ENCODE measurements at regions not wholly inside any gene's neighbourhood (a gene's known extent, or its start where the extent isn't known, plus 50 kb on each side); places are given as distances from the start of the nearest gene placed in this dataset.

DNA sequence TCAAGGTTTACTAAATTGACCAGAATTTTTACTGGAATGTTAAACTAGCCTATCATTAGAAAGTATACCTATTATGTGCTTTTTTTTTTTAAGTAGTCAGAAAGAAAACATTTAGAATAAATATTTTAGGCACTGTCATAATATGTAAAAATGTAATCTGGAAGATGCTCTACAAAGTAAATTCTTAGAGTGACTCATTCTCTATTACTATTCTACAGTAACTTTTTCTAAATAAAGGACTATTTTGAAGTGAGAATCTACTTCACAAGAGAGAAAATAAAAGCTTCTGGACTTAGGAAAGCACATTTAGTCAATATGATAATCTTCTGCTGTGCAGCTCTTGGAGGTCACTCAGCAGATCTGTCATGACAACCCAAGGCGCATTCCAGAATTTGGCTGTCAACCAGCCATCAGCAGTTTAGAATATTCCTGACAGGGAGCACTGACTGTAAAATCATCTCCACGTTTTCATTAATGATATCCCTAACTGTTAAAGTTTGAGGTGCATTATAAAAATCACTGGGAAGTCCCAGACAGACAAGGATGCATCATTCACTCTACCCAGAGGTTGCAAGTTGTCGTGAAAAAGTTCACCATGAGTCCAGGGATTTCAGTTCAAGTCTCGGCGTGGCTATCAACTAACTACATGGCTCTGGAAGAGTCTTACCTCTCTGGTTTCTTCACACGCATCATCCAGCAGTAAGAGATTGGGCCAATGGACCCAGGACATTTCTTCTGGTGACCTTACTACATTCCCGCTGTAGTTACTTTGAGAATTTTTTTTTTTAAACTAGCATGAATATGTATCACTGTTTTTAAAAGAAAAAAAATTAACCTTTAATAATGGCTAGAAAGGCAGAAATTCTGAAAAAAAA, 374.9 kb downstream of the GJA1 start:
- in situ Hi-C loops (cut with HindIII; ENCODE audit: low pct_unique_long_range_greater_than_20kb, low sequenced_read_pairs) = no loop called here
- DNase-seq (ENCODE audit: low read depth, low spot score) = no peak

DNA sequence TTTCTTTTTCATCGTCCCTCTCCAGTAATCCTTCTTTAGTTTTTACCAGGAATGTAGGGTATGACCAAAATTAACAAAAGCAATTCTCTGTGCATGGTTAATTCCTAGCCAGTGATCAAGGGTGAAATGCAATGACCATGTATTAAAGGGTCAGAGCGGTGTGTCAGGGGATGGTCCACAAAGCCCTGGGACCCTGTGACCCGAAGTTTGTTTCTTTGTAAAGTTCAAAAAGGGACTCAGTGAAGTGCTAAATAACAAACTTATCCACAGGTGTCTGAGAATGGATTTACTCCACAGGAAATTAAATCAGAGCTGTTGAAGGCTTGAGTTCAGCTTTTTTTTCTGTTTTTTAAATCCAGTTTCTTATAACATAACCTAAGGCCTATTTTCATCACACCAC, 375.7 kb downstream of the GJA1 start:
- in situ Hi-C loops (cut with HindIII; ENCODE audit: low pct_unique_long_range_greater_than_20kb, low sequenced_read_pairs) = no loop called here

GRCh38 chr6:121816361-121816760, 380.9 kb downstream of the GJA1 start:
- in situ Hi-C loops (cut with HindIII; ENCODE audit: low pct_unique_long_range_greater_than_20kb, low sequenced_read_pairs) = no loop called here
- no peak for DNase-seq (ENCODE audit: low read depth, low spot score)

More for the DNA sequence above, 375.7 kb downstream of the GJA1 start:
- no peak for DNase-seq (ENCODE audit: low read depth, low spot score)

DNA sequence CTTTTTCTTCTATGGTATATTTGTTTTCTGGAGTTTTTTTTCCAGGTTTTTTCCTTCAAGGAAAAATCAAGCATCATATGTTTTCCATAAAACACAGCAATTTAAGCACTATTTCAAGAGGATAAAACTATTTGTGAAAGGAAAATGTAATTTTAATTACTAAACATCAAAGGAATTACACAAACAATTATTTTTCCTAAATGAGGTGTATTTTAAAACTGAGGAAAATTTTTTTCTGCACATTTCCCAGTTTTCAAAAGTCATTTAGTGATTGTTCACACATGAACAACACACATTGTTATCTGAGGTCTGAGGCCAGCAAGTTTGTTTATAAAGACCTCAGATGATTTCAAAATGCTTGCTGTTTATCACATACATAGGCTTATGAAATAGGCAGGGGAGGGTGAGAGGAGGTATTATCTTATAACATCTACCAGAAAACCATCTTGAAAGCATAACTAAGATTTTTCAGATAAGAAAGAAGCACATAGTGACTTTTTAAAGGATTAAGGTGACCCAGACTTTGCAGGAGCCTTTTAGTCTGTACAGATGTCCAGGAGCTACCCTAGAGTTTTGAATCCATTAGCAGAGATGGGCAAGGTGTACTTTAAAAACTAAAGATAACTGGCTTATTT, 381.6 kb downstream of the GJA1 start:
- in situ Hi-C loops (cut with HindIII; ENCODE audit: low pct_unique_long_range_greater_than_20kb, low sequenced_read_pairs) = no loop called here
- DNase-seq (ENCODE audit: low read depth, low spot score) = no peak

DNA sequence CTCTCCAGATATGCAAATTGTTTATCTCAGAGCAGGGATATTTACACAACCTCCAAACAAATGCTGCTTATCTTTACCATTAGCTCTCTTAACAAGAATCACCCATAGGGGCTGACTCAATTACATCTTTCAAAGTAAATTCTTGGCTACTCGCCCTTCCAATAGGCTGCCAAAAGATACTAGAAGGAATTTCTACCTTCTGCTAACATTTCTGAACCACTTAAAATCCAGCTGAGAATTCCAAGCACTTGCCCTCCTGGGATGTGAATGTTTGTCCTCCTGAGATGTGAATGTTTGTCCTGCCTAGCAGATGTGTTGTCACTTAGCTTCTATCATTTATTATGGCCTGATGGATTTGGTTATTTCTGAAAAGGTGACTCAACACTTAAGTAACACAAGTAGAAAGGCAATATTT, 388.0 kb downstream of the GJA1 start:
- no peak for DNase-seq (ENCODE audit: low read depth, low spot score)
- in situ Hi-C loops (cut with HindIII; ENCODE audit: low pct_unique_long_range_greater_than_20kb, low sequenced_read_pairs) = no loop called here

GRCh38 chr6:121826156-121826810, 390.8 kb downstream of the GJA1 start:
- DNase-seq (ENCODE audit: low read depth, low spot score) = no peak
- in situ Hi-C loops (cut with HindIII; ENCODE audit: low pct_unique_long_range_greater_than_20kb, low sequenced_read_pairs) = no loop called here

- no peak for DNase-seq (ENCODE audit: low read depth, low spot score)
- in situ Hi-C loops (cut with HindIII; ENCODE audit: low pct_unique_long_range_greater_than_20kb, low sequenced_read_pairs) = no loop called here
Measured at GRCh38 chr6:121828146-121828886, 392.9 kb downstream of the GJA1 start.

DNA sequence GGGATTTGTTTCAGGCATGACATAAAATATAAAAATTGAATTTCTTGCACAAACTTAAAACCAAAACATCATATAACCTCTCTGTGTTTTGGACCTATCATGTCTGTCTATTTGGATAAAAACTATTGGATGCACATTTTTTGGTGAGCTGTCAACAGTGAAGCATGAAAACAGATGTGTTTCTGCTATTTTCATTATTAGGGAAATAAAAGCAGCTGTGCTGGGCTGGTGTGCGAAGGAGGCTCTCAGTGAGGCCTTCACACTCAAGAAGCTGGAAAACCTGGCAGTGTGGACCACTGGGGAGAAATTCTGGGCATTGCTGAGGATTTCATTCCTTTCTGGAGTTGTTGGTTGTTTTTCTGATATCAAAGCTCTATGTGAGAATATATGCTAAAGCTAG, 395.3 kb downstream of the GJA1 start:
- in situ Hi-C loops (cut with HindIII; ENCODE audit: low pct_unique_long_range_greater_than_20kb, low sequenced_read_pairs) = no loop called here
- no peak for DNase-seq (ENCODE audit: low read depth, low spot score)

DNA sequence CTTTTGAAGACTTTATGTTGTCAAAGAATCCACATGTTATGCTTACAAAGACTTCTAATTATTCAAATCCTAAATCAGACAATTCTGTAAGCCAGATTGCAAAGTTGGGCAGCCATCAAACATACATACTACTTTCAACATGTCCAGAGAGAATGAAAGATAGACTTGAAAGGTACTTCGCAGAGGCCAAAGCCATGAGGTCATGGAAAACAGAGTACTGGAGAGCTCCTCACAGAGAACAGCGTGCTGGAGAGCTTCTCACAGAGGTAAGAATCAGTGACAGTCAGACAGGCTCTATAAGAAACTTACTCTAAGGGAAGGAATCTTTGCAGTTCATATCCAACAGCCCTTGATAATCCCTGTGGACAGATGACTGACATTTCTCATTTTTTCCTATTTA, 400.2 kb downstream of the GJA1 start:
- in situ Hi-C loops (cut with HindIII; ENCODE audit: low pct_unique_long_range_greater_than_20kb, low sequenced_read_pairs) = no loop called here
- DNase-seq (ENCODE audit: low read depth, low spot score) = no peak

- DNase-seq (ENCODE audit: low read depth, low spot score) = no peak
- in situ Hi-C loops (cut with HindIII; ENCODE audit: low pct_unique_long_range_greater_than_20kb, low sequenced_read_pairs) = no loop called here
Measured at GRCh38 chr6:121837545-121838229, 402.2 kb downstream of the GJA1 start.

DNA sequence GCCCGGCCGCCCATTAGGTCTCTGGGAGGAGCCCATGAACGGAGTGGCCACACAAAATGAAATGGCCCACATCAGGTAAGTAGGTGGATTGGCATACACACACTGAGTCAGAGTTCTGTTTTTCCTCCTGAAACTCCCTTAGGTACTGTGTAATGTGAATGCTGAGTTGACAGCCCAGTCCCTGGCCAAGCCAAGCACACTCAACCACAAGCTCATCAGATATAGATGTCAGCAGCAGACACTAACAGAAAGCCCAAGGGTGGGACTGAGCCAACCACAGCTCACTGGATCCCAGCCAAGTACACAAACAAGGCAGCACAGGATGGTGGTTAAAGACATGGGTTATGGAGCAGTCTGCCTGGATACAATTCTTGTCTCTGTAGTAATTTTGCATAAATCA, 403.4 kb downstream of the GJA1 start:
- no peak for DNase-seq (ENCODE audit: low read depth, low spot score)
- in situ Hi-C loops (cut with HindIII; ENCODE audit: low pct_unique_long_range_greater_than_20kb, low sequenced_read_pairs) = no loop called here

DNA sequence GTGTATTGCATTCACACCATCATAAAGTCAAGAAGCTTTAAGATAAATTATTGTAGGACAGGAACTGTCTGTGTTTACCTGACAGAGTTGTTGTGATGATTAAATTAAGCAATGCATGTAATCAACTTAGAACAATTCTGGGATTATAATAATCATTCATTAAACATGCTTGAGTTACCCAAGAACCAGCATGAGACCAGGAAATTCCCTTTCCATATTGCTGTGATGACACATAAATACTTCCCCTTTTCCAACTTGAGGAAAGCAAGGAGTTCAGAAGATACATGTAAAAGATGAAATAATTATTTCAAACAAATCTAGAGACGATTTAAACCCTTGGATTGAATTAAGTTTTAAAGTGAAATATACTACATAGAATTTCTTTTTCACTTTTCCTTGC, 404.4 kb downstream of the GJA1 start:
- in situ Hi-C loops (cut with HindIII; ENCODE audit: low pct_unique_long_range_greater_than_20kb, low sequenced_read_pairs) = no loop called here
- no peak for DNase-seq (ENCODE audit: low read depth, low spot score)

DNA sequence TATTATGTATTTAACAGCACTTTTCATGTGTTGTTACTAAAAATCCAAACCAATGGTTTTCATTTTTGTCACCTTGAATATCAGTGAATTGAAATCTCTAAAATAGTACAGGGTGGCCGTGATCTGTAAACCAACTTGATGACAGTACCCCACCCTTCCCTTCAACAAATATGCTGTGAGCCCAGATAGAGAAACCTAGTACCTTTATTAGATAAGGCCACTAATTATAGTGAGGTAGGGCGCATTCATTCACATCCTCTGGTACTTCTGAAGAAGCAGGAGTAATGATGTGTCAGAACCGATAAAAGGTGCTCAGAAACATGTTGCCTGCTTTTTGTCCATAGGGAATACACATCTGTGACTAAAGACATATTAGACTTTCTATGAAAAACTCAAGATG, 409.5 kb downstream of the GJA1 start:
- in situ Hi-C loops (cut with HindIII; ENCODE audit: low pct_unique_long_range_greater_than_20kb, low sequenced_read_pairs) = no loop called here
- DNase-seq (ENCODE audit: low read depth, low spot score) = no peak

DNA sequence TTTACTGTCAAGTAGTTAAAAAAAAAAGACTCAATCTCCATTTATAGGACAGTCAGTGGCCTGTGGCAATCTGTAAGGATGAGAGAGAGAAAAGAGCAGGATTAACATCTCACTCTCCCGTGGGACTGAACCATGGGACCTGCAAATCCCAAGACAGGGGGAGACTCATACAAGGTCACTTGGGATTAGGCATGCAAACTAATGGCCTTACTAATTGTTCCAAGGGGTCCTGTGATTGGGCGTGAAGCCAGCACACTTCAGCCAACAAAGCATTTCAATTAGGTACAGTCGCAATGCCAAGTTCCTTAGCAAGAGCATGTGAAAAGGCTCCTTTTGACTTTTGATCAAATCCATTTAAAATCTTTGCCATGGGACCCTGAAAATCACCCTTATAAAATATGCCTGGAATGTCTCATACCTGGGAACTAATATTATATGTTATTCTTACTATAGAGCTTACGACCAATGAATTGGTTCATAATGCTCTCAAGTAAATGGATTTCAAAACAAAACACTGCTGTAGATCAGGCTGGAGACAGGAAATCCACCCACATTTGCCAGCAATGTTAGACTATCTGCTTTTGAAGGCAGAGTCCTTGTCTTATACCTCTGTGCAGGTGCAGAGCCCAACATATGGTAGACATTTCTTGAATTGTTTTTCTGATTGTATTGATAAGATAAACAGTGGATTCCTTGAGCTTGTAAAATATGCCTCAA, 412.5 kb downstream of the GJA1 start:
- no peak for DNase-seq (ENCODE audit: low read depth, low spot score)
- in situ Hi-C loops (cut with HindIII; ENCODE audit: low pct_unique_long_range_greater_than_20kb, low sequenced_read_pairs) = no loop called here

DNA sequence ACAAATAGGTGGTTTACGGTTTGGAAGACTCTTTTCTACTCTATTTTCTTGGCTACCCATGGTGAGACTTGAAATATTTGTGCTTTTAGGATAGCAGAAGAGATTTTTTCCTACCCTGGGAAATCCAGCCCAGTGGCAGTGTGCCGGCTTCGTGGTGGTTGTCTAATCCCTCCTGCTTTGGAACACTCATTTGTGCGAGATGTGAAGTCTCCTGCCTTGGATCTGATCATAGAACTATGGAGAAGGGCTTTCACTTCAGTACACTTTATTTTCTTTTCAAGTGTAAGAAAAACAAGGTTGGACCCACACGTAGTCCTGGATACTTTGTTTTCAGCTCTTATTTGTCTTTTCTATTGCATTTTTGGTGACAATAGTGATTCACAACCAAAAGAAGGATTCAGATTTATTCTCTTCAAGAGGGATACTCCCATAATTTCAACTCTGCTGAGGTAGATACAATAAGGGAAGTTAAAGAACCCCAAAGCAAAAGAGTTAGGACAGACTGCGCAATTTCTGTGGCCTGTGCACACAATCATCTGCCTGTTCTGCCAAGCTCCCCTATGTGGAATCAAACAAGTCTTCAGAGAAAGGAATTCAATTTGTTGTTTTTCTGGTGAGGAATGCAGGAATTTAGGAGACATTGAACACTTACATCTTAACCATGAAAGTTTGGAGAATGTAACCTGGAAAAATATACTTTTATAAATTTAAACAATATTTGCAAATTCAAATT, 413.2 kb downstream of the GJA1 start:
- in situ Hi-C loops (cut with HindIII; ENCODE audit: low pct_unique_long_range_greater_than_20kb, low sequenced_read_pairs) = no loop called here
- no peak for DNase-seq (ENCODE audit: low read depth, low spot score)

GRCh38 chr6:121849477-121849876, 414.0 kb downstream of the GJA1 start:
- in situ Hi-C loops (cut with HindIII; ENCODE audit: low pct_unique_long_range_greater_than_20kb, low sequenced_read_pairs) = no loop called here
- DNase-seq (ENCODE audit: low read depth, low spot score) = peak; percentile 81
